Thyroid gland (tissue), 4 donors: ENCODE measurements at regions not wholly inside any gene's neighbourhood (a gene's known extent, or its start where the extent isn't known, plus 50 kb on each side); places are given as distances from the start of the nearest gene placed in this dataset.

ENCODE experiments used
- DNase-seq, 2 donors: peaks; one replicate each; pipeline ENCODE4 v3.0.0-alpha.2; 2019
- H3K27ac ChIP-seq, 3 donors: fragments of 200-600 bp; sonication (generic); 1 replicate in 2 of 3; 2 replicates in 1 of 3; pipeline ENCODE4 v1.5.1; 2016 to 2019; ENCODE audit warnings: mild to moderate bottlenecking in 1 of 3, moderate library complexity in 1 of 3
- H3K27me3 ChIP-seq: fragments of 200-600 bp; sonication (generic); one replicate; pipeline ENCODE4 v1.5.1; 2019
- H3K36me3 ChIP-seq, 2 donors: fragments of 200-600 bp; sonication (generic); one replicate each; pipeline ENCODE4 v1.5.1; 2016 to 2019
- H3K4me1 ChIP-seq, 2 donors: fragments of 200-600 bp; sonication (generic); one replicate each; pipeline ENCODE4 v1.5.1; 2017 to 2019
- H3K4me3 ChIP-seq, 3 donors: fragments of 200-600 bp; sonication (generic); replicated peaks in 1 of 3; 1 replicate in 2 of 3; 2 replicates in 1 of 3; pipeline ENCODE4 v1.5.1; 2016; ENCODE audit warnings: mild to moderate bottlenecking in 1 of 3
- H3K9me3 ChIP-seq: fragments of 200-600 bp; sonication (generic); one replicate; pipeline ENCODE4 v1.5.1; 2017
- POLR2A ChIP-seq, 2 donors: fragments of 450-650 bp; IDR thresholded peaks; one replicate each; pipeline ENCODE4 v1.6.1; 2017; ENCODE audit warnings: antibody characterized with exemption in 2 of 2, mild to moderate bottlenecking in 2 of 2, moderate library complexity in 1 of 2
- WGBS, 2 donors: methylation state at CpG; one replicate each; pipeline ENCODE4 v1.1.5; 2017; 5-methylcytosine and 5-hydroxymethylcytosine counted together
- intact Hi-C: fragments of 100-400 bp; cut with DNase I; formaldehyde crosslinking; loops from one replicate; pipeline ENCODE4 v1.15.1; 2023
- TF ChIP-seq, protein P1 (sequence below), 6 experiments: fragments of 200-600 bp in 3 of 6; fragments of 450-650 bp in 3 of 6; sonication (generic) in 3 of 6; IDR thresholded peaks; one replicate each; pipeline ENCODE4 v1.5.1; 2016 to 2019; ENCODE audit warnings: antibody characterized with exemption in 6 of 6, mild to moderate bottlenecking in 2 of 6, inconsistent platforms in 1 of 6, moderate library complexity in 1 of 6

DNA sequence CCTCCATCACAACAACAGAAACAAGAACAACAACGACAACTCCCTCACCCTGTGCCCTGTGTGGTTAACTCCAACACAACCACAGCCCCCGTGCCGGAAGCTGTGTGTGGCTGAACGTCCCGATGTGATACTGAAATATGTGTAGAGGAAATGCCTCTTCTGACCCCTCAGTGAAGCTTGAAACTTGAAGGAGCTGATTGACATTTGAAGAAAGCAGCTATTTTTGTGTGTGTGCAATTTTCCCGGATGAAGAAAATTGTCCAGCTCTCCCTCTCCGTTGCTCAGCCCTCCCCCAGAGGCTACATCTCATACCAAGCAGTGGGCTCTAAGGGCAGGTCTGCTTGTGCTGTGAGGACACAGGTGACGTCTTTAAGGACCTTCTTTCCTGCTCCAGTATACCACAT is 173.8 kb downstream of the ICOS start:
- intact Hi-C loops = no loop called here
- WGBS, 2 donors = 20 to 25% methylated on average over 8 of the region's 8 CpGs
- H3K27ac ChIP-seq = peak overlapping the region in 2 of 3 donors; percentile 17 to 21
- no peak for TF ChIP-seq POLR2A (IDR thresholded peaks at IDR 0.05)
- TF ChIP-seq, protein P1, sequence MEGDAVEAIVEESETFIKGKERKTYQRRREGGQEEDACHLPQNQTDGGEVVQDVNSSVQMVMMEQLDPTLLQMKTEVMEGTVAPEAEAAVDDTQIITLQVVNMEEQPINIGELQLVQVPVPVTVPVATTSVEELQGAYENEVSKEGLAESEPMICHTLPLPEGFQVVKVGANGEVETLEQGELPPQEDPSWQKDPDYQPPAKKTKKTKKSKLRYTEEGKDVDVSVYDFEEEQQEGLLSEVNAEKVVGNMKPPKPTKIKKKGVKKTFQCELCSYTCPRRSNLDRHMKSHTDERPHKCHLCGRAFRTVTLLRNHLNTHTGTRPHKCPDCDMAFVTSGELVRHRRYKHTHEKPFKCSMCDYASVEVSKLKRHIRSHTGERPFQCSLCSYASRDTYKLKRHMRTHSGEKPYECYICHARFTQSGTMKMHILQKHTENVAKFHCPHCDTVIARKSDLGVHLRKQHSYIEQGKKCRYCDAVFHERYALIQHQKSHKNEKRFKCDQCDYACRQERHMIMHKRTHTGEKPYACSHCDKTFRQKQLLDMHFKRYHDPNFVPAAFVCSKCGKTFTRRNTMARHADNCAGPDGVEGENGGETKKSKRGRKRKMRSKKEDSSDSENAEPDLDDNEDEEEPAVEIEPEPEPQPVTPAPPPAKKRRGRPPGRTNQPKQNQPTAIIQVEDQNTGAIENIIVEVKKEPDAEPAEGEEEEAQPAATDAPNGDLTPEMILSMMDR (IDR thresholded peaks at IDR 0.05) = no peak
- H3K36me3 ChIP-seq = no peaks in the 10 kb centered on the region
- H3K9me3 ChIP-seq = no peaks in the 10 kb centered on the region
- no peak overlapping the region for H3K4me3 ChIP-seq
- peaks cover 0 to 10% of the 10 kb centered on the region in 2 donors for H3K4me1 ChIP-seq
- H3K27me3 ChIP-seq = no peaks in the 10 kb centered on the region
- no peak for DNase-seq

DNA sequence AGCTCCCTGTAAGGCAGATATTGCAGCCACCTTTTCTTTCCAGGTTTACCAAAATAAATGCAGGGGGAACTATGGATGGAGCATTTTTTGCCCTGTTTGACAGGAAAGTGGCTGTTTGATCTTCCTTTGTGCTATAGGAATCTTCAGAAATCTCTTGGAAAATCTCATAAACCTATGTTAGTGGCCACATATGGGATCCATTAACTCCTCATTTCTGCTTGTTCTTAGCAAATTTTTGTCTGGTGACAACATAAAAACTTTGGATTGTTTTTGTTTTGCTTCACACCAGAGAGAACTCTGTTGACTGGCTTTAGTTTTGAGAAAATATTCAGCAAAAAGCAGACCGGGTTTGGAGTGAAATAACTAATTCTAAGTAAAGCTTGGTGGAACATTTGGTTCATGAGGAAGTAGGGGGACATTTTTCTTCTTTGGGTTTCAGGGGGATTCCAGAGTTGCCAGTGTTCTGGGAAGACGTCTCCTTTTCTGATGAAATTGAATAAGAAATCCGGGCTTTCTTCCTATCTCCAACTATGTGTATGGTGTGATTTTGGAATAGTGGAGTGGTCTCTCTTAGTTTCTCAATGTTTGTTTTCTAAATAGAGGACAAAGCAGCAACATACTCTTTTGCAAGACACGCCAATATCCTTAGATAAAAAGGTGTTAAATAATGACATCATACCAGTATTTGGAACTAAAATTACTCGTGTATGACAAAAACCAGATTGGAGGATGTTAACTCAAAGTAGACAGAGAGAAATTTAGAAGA is 174.4 kb downstream of the ICOS start:
- Histone ChIP-seq H3K4me1 (peaks cover 0 to 10% of the 10 kb centered on the region in 2 donors), H3K9me3 (no peaks in the 10 kb centered on the region), H3K4me3 (no peak overlapping the region), H3K27ac (peak overlapping the region in 2 of 3 donors; percentile 17 to 21), H3K36me3 (no peaks in the 10 kb centered on the region), H3K27me3 (no peaks in the 10 kb centered on the region)
- intact Hi-C loops = no loop called here
- DNase-seq = no peak
- 75 to 77% methylated on average over 5 of the region's 5 CpGs for WGBS, 2 donors
- no peak for TF ChIP-seq POLR2A (IDR thresholded peaks at IDR 0.05)
- TF ChIP-seq, protein P1 (IDR thresholded peaks at IDR 0.05) = no peak

DNA sequence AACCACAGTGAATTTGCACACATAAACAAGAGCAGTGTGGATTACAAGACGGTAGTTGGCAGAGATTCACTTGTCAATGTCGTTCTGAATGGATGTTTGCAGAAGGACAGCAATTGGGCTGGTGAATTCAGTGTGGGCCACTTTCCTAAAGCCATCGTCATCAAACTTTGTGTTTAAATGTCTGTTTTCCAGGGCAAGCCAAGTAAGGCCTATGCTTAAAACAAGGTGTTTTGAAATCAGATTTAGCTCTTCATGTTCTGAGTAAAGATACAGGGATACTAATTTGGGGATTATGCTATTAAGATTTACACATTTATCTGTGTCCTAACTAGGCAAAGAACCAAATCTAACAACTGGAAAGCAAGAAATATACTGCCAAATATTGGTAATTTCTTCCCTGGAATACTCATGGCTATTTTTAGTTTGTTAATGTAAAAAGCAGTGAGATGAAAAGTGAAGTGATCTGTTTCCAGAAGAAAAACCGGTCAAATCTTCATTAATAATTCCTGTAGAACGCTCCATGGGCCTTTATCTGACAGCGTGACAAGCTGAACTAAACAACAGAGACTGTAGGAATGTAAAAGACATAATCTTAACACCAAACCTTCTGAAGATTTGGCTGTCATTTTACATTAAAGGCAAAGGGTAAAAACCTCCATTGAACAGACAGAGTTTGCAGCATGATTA is 175.7 kb downstream of the ICOS start:
- Histone ChIP-seq H3K4me3 (no peak overlapping the region), H3K36me3 (no peaks in the 10 kb centered on the region), H3K27me3 (no peaks in the 10 kb centered on the region), H3K9me3 (no peaks in the 10 kb centered on the region), H3K27ac (no peak overlapping the region), H3K4me1 (peaks cover 0 to 10% of the 10 kb centered on the region in 2 donors)
- intact Hi-C loops = no loop called here
- TF ChIP-seq, protein P1 (IDR thresholded peaks at IDR 0.05) = no peak
- no peak for TF ChIP-seq POLR2A (IDR thresholded peaks at IDR 0.05)
- DNase-seq = no peak
- 74 to 76% methylated on average over 6 of the region's 6 CpGs for WGBS, 2 donors

DNA sequence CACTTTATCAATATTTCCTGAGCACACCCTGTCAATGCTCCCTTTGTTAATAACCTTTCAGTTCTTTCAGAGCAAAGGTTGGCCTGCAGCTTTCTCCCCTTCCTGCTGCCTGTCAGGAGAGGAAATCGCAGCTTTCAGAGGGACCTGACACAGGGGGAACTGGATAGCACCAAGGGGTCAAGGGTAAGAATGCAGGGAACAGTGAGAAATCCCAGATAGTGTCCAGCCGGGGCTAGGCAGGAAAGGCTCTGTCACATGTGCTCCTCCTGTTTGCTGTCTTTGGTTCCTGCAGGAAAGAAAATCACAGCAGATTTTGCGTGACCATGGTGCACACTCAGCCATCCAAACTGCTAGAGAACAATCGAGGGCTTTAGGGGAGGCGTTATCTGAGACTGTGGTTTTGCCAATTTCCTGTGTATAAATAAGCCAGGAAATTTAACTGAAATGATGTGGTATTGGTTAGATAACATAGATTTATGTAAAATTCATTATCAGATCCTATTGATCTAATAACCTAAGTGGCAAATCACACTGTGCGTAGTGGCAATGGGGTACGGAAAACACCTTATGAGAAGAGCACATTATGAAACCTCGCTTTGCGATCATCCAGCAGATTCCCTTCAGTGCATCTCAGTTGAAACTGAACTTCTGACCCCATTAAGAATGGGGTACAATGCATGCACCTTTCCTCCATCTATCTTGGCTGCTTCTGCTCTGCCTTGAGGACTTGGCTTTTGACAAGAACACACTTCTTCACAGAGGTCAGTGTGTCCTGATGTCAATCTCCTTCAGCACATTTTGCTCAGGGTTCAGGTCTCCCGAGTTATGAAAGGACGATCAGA is 178.0 kb downstream of the ICOS start:
- H3K27ac ChIP-seq = no peak overlapping the region
- WGBS, 2 donors = 76 to 78% methylated on average over 11 of the region's 11 CpGs
- TF ChIP-seq, protein P1 (IDR thresholded peaks at IDR 0.05) = no peak
- TF ChIP-seq POLR2A (IDR thresholded peaks at IDR 0.05) = no peak
- H3K4me1 ChIP-seq = peaks cover 0 to 10% of the 10 kb centered on the region in 2 donors
- no peaks in the 10 kb centered on the region for H3K36me3 ChIP-seq
- peak in 1 of 2 donors; percentile 27 for DNase-seq
- H3K27me3 ChIP-seq = no peaks in the 10 kb centered on the region
- intact Hi-C loops = no loop called here
- no peaks in the 10 kb centered on the region for H3K9me3 ChIP-seq
- no peak overlapping the region for H3K4me3 ChIP-seq
